SK-N-SH (cell line): ENCODE measurements at regions not wholly inside any gene's neighbourhood (a gene's known extent, or its start where the extent isn't known, plus 50 kb on each side); places are given as distances from the start of the nearest gene placed in this dataset.

Experiments used
- CTCF ChIA-PET: fragments of 300-600, 350-600 bp; formaldehyde crosslinking; extraction: SDS; loops from one replicate; lab custom pipeline; 2021; lab: Yijun Ruan, JAX
- POLR2A ChIA-PET: fragments of 350-600 bp; sonication (Branson Sonifier 250); formaldehyde crosslinking; extraction: SDS; loops from one replicate; lab custom pipeline; 2020; ENCODE audit warnings: antibody characterized with exemption, inconsistent platforms; lab: Yijun Ruan, JAX
- DNase-seq: peaks from one replicate; pipeline ENCODE4 v3.0.0; 2012
- H2AFZ ChIP-seq: fragments of 200-600 bp; sonication (generic); 2 replicates; pipeline ENCODE4 v1.8.1; 2016; ENCODE audit warnings: antibody characterized with exemption, mild to moderate bottlenecking, low read depth
- H3F3A ChIP-seq: fragments of 200-600 bp; sonication (generic); replicated peaks from 2 replicates; pipeline ENCODE3; 2016; ENCODE audit warnings: antibody characterized with exemption, mild to moderate bottlenecking; ENCODE audit not compliant: insufficient read depth
- H3K27ac ChIP-seq, 2 experiments: fragments of 200-500 bp in 1 of 2; fragments of 200-600 bp in 1 of 2; sonication (Bioruptor generic) in 1 of 2; sonication (generic), shearing (Covaris generic) in 1 of 2; 2 replicates each; pipeline versions ENCODE4 v1.5.1 to v1.6.1; 2014 to 2016; ENCODE audit warnings: low read depth in 2 of 2, inconsistent platforms in 1 of 2, low read length in 1 of 2, mild to moderate bottlenecking in 1 of 2, mixed read lengths in 1 of 2
- H3K27me3 ChIP-seq: fragments of 200-600 bp; sonication (generic), shearing (Covaris generic); 2 replicates; pipeline ENCODE4 v1.6.1; 2016; ENCODE audit warnings: mixed run types; ENCODE audit not compliant: insufficient read depth
- H3K36me3 ChIP-seq, 2 experiments: fragments of 200-500 bp in 1 of 2; fragments of 200-600 bp in 1 of 2; sonication (Bioruptor generic) in 1 of 2; sonication (generic) in 1 of 2; replicated peaks in 1 of 2; 2 replicates each; pipeline versions ENCODE3 to v1.5.1; 2014 to 2016; ENCODE audit warnings: low read length in 1 of 2, mild to moderate bottlenecking in 1 of 2; ENCODE audit not compliant: insufficient read depth in 2 of 2, control insufficient read depth in 1 of 2
- H3K4me1 ChIP-seq, 2 experiments: fragments of 200-500 bp in 1 of 2; fragments of 200-600 bp in 1 of 2; sonication (Bioruptor generic) in 1 of 2; sonication (generic), shearing (Covaris generic) in 1 of 2; 2 replicates each; pipeline versions ENCODE4 v1.5.1 to v1.6.1; 2014 to 2016; ENCODE audit warnings: low read depth in 1 of 2, low read length in 1 of 2, mixed run types in 1 of 2; ENCODE audit not compliant: insufficient read depth in 2 of 2, control insufficient read depth in 1 of 2
- H3K4me2 ChIP-seq: fragments of 200-600 bp; sonication (generic), shearing (Covaris generic); 2 replicates; pipeline ENCODE4 v1.6.1; 2017; ENCODE audit warnings: mixed run types
- H3K4me3 ChIP-seq, 2 experiments: fragments of 200-500 bp in 1 of 2; fragments of 200-600 bp in 1 of 2; sonication (Bioruptor generic) in 1 of 2; sonication (generic), shearing (Covaris generic) in 1 of 2; 2 replicates each; pipeline versions ENCODE4 v1.5.1 to v1.8.1; 2014 to 2016; ENCODE audit warnings: low read depth in 2 of 2, inconsistent platforms in 1 of 2, low read length in 1 of 2, mild to moderate bottlenecking in 1 of 2, mixed read lengths in 1 of 2, moderate library complexity in 1 of 2
- H3K79me2 ChIP-seq: fragments of 200-600 bp; sonication (generic); 2 replicates; pipeline ENCODE4 v1.8.1; 2017; ENCODE audit warnings: mild to moderate bottlenecking; ENCODE audit not compliant: insufficient read depth
- H3K9ac ChIP-seq: fragments of 200-600 bp; sonication (generic); 2 replicates; pipeline ENCODE4 v1.6.1; 2017; ENCODE audit warnings: mixed run types
- H3K9me2 ChIP-seq: fragments of 200-600 bp; sonication (generic); 2 replicates; pipeline ENCODE4 v1.6.1; 2017; ENCODE audit warnings: mixed run types
- H3K9me3 ChIP-seq: fragments of 200-600 bp; sonication (generic); 2 replicates; pipeline ENCODE4 v1.6.1; 2017; ENCODE audit warnings: mixed run types, mild to moderate bottlenecking, moderate library complexity
- H4K20me1 ChIP-seq: fragments of 200-600 bp; sonication (generic); 2 replicates; pipeline ENCODE4 v1.6.1; 2017; ENCODE audit warnings: mild to moderate bottlenecking, mixed run types; ENCODE audit not compliant: insufficient read depth
- EZH2phosphoT487 ChIP-seq: fragments of 200-600 bp; sonication (generic); IDR thresholded peaks from 2 replicates; pipeline ENCODE4 v1.6.1; 2017; ENCODE audit warnings: low read depth, mixed run types, mild to moderate bottlenecking, antibody characterized with exemption, moderate library complexity, borderline replicate concordance
- FOXM1 ChIP-seq: IDR thresholded peaks from 2 replicates; pipeline ENCODE4 v1.4.0; 2012; ENCODE audit warnings: low read depth, mild to moderate bottlenecking
- GABPA ChIP-seq: IDR thresholded peaks from 2 replicates; pipeline ENCODE4 v1.4.0; 2012; ENCODE audit warnings: low read depth, mild to moderate bottlenecking
- GATA2 ChIP-seq: sonication (generic); formaldehyde crosslinking; IDR thresholded peaks from 2 replicates; pipeline ENCODE4 v1.5.0; 2020; ENCODE audit warnings: mild to moderate bottlenecking, missing genetic modification reagents
- JUND ChIP-seq: IDR thresholded peaks from 2 replicates; pipeline ENCODE4 v1.4.0; 2012
- MEF2A ChIP-seq: IDR thresholded peaks from 2 replicates; pipeline ENCODE4 v1.4.0; 2012; ENCODE audit warnings: low read depth, borderline replicate concordance
- MXI1 ChIP-seq: IDR thresholded peaks from 2 replicates; pipeline ENCODE4 v1.6.1; 2012; ENCODE audit warnings: mild to moderate bottlenecking, low read depth, low read length, improper control_type of control experiment
- SMC3 ChIP-seq: IDR thresholded peaks from 2 replicates; pipeline ENCODE4 v1.6.1; 2012; ENCODE audit warnings: low read depth, low read length, improper control_type of control experiment
- TCF12 ChIP-seq: IDR thresholded peaks from 2 replicates; pipeline ENCODE4 v1.4.0; 2012
- WGBS: methylation state at CpG from one replicate; pipeline ENCODE4 v1.1.6; 2017; ENCODE audit warnings: low lambda C conversion rate; 5-methylcytosine and 5-hydroxymethylcytosine counted together
- TF ChIP-seq, protein P1 (sequence below): fragments of 200-600 bp; sonication (generic); IDR thresholded peaks from 2 replicates; pipeline ENCODE4 v1.6.1; 2017; ENCODE audit warnings: antibody characterized with exemption, mild to moderate bottlenecking, moderate library complexity
- TF ChIP-seq, protein P2 (sequence below): IDR thresholded peaks from 2 replicates; pipeline ENCODE4 v1.4.0; 2012; ENCODE audit warnings: low read depth, borderline replicate concordance
- TF ChIP-seq, protein P3 (sequence below): IDR thresholded peaks from 2 replicates; pipeline ENCODE4 v1.4.0; 2012; ENCODE audit warnings: low read depth
- TF ChIP-seq, protein P4 (sequence below): fragments of 150-350 bp; IDR thresholded peaks from 2 replicates; pipeline ENCODE4 v1.6.1; 2016; ENCODE audit warnings: mild to moderate bottlenecking, low read depth, low read length
- TF ChIP-seq, protein P5 (sequence below): fragments of 150-350 bp; IDR thresholded peaks from 2 replicates; pipeline ENCODE4 v1.6.1; 2017; ENCODE audit warnings: antibody characterized with exemption, low read length, low read depth, borderline replicate concordance

DNA sequence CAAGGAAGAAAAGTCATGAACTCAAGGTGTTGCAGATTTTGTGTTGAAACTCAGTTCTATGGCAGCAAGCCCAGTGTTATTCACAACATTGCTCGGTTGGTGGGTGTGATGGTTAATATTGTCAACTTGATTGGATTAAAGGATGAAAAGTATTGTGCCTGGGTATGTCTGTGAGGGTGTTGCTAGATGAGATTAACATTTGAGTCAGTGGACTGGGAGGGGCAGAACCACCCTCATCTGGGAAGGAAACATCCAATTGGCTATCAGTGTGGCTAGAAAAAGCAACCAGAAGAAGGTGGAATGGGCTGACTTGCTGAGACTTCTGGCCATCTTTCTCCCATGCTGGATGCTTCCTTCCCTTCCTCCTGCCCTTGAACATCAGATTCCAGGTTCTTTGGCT is 353.2 kb downstream of the ADRA2A start (continued):
- TF ChIP-seq, protein P1, sequence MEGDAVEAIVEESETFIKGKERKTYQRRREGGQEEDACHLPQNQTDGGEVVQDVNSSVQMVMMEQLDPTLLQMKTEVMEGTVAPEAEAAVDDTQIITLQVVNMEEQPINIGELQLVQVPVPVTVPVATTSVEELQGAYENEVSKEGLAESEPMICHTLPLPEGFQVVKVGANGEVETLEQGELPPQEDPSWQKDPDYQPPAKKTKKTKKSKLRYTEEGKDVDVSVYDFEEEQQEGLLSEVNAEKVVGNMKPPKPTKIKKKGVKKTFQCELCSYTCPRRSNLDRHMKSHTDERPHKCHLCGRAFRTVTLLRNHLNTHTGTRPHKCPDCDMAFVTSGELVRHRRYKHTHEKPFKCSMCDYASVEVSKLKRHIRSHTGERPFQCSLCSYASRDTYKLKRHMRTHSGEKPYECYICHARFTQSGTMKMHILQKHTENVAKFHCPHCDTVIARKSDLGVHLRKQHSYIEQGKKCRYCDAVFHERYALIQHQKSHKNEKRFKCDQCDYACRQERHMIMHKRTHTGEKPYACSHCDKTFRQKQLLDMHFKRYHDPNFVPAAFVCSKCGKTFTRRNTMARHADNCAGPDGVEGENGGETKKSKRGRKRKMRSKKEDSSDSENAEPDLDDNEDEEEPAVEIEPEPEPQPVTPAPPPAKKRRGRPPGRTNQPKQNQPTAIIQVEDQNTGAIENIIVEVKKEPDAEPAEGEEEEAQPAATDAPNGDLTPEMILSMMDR, result no peak
- no peak for TF ChIP-seq SMC3
- TF ChIP-seq FOXM1, result no peak
- no peak for TF ChIP-seq GABPA

DNA sequence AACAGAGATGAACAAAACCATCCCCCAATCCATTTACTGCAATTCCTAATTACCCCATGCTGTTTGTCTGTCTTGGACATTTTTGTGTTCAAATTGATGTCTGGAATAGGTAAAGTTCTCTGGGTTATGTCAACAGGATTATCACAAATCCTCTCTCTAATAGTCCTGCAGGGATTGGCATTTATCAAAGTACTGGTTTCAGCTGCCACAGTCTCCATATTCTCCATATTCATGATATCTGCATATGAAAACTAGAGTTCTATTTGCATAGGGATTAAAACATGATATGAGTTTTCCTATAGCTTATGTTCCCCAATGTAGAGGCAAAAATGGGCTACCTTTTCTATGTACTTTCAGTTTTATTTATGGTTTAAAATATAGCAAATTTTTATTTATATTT is 355.8 kb downstream of the ADRA2A start:
- H3K27me3 ChIP-seq, result no peaks in the 10 kb centered on the region
- no peaks in the 10 kb centered on the region for H3K79me2 ChIP-seq
- no peaks in the 10 kb centered on the region for H4K20me1 ChIP-seq
- H3K4me1 ChIP-seq, result no peaks in the 10 kb centered on the region; a peak in 2 of 4 replicates
- ChIA-PET POLR2A (no interaction called here), CTCF (no interaction called here)
- DNase-seq, result no peak
- H3K9ac ChIP-seq, result no peak overlapping the region
- no peaks in the 10 kb centered on the region for H3K9me3 ChIP-seq
- H3K4me2 ChIP-seq, result no peak overlapping the region
- H2AFZ ChIP-seq, result no peak overlapping the region
- no peaks in the 10 kb centered on the region for H3K9me2 ChIP-seq
- no peak overlapping the region for H3K4me3 ChIP-seq
- H3F3A ChIP-seq, result no peaks in the 10 kb centered on the region
- no peak for TF ChIP-seq GATA2 (CRISPR knock-in tag)
- TF ChIP-seq, protein P1, result no peak
- TF ChIP-seq TCF12, result no peak
- no peak for TF ChIP-seq JUND
- TF ChIP-seq, protein P2, sequence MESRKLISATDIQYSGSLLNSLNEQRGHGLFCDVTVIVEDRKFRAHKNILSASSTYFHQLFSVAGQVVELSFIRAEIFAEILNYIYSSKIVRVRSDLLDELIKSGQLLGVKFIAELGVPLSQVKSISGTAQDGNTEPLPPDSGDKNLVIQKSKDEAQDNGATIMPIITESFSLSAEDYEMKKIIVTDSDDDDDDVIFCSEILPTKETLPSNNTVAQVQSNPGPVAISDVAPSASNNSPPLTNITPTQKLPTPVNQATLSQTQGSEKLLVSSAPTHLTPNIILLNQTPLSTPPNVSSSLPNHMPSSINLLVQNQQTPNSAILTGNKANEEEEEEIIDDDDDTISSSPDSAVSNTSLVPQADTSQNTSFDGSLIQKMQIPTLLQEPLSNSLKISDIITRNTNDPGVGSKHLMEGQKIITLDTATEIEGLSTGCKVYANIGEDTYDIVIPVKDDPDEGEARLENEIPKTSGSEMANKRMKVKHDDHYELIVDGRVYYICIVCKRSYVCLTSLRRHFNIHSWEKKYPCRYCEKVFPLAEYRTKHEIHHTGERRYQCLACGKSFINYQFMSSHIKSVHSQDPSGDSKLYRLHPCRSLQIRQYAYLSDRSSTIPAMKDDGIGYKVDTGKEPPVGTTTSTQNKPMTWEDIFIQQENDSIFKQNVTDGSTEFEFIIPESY, result no peak
- TF ChIP-seq, all 33 proteins: peak for 0
- no peak overlapping the region for H3K27ac ChIP-seq
- no peaks in the 10 kb centered on the region for H3K36me3 ChIP-seq

DNA sequence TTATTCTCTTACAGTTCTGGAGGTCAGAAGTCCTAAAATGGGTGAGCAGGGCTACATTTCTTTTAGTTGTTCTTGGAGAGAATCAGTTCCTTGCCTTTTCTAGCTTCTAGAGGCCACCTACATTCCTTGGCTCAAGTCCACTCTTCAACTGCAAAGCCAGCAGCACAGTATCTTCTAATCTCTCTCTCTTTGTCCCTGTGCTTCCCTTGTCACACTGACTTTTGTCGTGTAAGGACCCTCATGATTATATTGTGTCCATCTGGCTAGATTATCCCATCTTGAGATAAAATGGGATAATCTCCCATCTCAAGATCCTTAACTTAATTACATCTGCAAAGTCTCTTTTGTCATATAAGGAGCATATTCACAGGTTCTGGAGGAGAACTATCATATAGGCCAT is 359.0 kb downstream of the ADRA2A start:
- Histone ChIP-seq H3F3A (no peaks in the 10 kb centered on the region), H3K36me3 (no peaks in the 10 kb centered on the region), H3K9ac (no peak overlapping the region), H3K4me1 (peaks cover 0 to 9% of the 10 kb centered on the region in 2 experiments; a peak in 2 of 4 replicates), H3K4me2 (no peak overlapping the region), H3K9me2 (no peaks in the 10 kb centered on the region), H3K4me3 (no peak overlapping the region), H2AFZ (no peak overlapping the region), H3K9me3 (no peaks in the 10 kb centered on the region), H3K79me2 (no peaks in the 10 kb centered on the region), H4K20me1 (no peaks in the 10 kb centered on the region), H3K27me3 (no peaks in the 10 kb centered on the region), H3K27ac (no peak overlapping the region)
- POLR2A ChIA-PET, result no interaction called here
- no peak for DNase-seq
- TF ChIP-seq, protein P3, sequence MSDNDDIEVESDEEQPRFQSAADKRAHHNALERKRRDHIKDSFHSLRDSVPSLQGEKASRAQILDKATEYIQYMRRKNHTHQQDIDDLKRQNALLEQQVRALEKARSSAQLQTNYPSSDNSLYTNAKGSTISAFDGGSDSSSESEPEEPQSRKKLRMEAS, result no peak
- TF ChIP-seq, protein P4, sequence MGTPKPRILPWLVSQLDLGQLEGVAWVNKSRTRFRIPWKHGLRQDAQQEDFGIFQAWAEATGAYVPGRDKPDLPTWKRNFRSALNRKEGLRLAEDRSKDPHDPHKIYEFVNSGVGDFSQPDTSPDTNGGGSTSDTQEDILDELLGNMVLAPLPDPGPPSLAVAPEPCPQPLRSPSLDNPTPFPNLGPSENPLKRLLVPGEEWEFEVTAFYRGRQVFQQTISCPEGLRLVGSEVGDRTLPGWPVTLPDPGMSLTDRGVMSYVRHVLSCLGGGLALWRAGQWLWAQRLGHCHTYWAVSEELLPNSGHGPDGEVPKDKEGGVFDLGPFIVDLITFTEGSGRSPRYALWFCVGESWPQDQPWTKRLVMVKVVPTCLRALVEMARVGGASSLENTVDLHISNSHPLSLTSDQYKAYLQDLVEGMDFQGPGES, result no peak
- TF ChIP-seq, protein P2, result no peak
- TF ChIP-seq, protein P5, sequence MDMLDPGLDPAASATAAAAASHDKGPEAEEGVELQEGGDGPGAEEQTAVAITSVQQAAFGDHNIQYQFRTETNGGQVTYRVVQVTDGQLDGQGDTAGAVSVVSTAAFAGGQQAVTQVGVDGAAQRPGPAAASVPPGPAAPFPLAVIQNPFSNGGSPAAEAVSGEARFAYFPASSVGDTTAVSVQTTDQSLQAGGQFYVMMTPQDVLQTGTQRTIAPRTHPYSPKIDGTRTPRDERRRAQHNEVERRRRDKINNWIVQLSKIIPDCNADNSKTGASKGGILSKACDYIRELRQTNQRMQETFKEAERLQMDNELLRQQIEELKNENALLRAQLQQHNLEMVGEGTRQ, result no peak
- TF ChIP-seq MEF2A (no peak), MXI1 (no peak), EZH2phosphoT487 (no peak)
- 32% methylated on average over 1 of the region's 1 CpG for WGBS
- CTCF ChIA-PET, result no interaction called here
